ENCODE measurements at regions not wholly inside any gene's neighbourhood (a gene's known extent, or its start where the extent isn't known, plus 50 kb on each side); places are given as distances from the start of the nearest gene placed in this dataset.

GRCh38 chr17:69945698-69946185, 129.3 kb upstream of the KCNJ16 start:
- TF ChIP-seq CTCF (IDR thresholded peaks at IDR 0.05) (no peak), POLR2A (IDR thresholded peaks at IDR 0.05) (no peak)

All from breast epithelium (tissue), 3 donors.